ELF-1 (cell line): ENCODE measurements at regions not wholly inside any gene's neighbourhood (a gene's known extent, or its start where the extent isn't known, plus 50 kb on each side); places are given as distances from the start of the nearest gene placed in this dataset.

Experiments used
- DNase-seq: peaks from one replicate; pipeline ENCODE4 v3.0.0-alpha.2; 2016; ENCODE audit warnings: low read depth, low spot score

DNA sequence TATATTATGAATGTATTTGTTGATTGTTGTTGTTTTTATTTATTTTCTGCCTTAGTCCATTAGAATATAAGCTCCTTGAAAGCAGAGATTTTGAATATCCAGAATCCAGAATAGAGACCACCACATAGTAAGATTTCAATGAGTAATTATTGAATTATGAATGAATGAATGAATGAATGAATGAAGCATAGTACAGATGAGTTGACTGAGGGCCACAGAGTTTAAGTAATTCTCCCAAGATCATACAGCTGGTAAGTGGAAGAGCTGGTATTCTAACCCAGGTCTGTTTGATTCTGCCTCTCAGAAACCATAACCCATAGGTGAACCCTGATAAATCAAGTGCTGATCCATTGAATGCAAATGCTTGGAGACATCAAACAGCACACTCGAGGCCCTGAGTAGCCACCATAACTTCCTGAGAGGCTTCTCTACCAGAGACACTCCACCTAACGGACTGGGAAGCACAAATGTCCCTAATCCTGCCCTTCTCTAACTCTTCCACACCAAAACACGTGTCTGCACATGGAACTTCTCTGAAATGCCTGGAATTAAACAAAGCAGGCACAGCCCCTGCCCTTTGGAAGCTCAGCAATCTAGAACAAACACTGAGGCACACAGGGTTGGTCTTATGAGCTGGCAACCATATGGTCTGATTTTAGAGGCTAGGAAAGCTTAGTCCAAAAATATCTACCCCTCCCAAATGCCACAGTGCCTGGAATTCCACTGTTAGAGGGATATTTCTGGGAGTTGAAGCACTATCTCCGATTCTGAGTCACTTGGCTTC lies 190.1 kb downstream of the FOXO1 start:
- no peak for DNase-seq

DNA sequence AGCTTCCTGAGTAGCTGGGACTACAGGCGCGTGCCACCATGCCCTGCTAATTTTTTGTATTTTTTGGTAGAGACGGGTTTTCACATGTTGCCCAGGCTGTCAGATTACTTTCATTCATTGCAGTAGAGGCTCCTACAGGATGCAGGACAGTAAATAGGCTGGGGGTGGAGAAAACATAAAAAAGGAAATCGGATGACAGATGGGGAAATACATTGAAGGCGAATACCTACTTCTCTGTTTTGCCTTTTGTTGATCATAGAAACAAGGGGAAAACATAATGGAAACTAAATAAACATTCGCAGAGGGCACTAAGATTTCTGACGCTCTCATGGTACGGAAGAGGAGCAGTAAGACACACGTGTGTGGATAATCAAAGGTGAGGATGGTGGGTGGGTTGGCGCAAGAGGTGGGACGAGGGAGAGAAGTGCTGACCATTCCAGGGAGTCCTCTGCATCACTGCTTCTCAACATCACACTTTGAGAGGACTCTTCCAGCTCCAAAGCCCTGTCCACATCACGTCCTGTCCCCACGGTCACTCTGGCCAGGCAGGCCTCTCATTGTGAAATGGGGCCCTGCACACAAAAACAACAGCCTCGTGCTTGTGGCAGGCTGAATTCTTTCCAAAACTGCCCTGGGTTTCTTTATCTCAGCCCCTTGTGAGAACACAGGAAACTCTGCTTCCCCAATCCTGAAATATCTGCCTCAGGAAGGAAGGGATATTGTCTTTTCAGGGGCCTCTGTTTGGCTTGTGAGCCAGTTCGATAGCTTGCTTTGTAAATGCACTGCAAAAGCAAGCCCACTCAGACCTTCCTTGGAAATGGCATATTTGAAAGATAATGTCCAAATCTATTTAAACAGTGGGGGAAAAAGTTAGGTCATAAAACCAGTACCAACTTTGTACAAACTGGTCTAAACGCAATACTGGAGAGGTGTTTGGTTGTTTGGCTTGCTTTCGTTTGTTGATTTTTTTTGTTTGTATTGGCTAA lies 188.5 kb downstream of the FOXO1 start:
- no peak for DNase-seq

DNA sequence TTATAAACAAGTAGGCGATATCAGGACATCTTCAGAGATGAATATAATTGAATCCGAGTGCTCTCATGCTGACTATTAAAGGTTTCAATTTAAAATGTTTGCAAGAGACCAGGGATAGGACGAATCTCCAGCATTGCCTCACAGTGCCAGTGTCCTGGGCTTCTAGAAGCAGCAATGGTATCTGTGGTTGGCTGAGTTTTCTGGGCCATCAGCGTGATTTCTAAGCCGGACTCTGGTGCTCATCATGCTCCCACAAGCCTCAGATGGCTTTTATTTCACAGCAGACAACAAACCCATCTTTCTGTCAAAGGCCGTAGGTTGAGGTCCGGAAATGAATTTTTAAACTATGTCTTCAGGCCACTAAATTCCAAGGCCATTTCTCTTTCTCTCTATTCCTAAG lies 187.7 kb downstream of the FOXO1 start:
- no peak for DNase-seq

DNA sequence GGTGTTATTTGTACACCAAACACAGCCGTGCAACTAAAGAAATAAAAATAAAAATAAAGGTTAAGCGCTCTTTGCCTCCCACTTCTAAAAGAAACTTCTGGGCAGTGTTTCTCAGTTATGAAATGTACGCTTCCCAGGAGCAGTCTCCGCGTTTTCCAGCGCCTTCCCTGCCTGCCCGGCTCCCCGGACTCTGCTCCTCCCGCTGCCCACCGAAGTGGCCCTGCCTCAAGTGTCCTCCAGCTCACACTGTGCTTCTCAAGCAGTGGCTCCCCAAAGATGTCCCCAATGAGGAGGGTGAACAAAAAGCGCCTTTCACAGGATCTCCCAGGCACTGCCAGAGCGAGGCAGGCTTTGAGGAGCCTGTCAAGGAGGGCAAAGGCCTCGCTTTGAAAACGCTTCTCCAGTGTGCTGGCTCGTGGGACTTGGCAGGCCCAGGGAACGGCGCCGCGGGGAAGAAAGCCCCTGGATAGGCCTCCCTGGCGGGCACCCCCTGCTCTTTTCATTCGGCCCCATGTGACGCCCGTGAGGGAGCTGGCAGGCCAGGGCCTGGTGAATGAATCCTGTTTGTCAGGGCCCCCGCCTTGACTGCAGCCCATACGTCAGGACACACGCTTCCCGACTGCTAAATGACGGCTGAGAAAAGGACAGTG lies 187.1 kb downstream of the FOXO1 start:
- no peak for DNase-seq

DNA sequence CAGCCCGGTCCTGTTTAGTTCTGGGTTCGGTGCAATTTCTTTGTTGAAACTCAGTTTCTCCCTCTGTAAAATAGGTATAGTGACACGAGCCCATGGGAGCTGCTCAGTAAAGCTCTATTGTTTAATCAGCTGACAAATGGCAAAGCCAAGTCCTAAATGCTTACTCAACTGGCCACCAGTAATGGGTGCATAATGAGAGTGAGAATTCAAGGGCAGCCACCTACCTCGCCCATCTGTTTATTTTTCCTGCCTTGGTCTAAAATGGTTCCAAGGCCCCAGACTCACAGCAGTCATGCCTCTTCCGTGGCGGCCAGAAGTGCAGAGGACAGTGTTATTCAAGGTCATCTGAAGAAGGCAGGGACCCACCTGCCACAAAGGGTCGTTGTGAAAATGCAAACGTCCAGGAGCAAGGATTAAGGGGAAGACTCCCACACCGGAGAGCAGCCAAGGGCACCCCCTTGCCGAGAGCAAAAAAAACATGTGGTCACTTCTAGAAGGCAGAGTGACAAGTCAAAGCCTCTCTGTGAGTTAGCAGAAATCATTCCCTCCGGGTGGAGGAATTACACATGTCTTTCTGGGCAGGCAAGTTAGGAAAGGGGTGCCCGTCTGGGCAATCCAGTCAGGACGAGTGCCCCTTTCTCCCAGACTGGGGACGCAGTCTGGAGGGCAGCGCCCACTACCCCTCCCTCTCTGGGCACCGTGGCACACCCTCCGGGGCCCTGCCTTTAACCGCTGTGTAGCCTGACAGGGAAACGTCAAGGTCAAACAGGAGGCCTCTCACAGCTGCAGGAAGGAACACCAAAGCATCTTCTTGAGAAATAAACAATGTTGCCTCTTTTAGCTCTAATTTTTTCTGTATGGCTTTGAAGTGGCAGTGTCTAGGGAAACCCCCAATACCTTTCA lies 186.2 kb downstream of the FOXO1 start:
- DNase-seq = no peak

DNA sequence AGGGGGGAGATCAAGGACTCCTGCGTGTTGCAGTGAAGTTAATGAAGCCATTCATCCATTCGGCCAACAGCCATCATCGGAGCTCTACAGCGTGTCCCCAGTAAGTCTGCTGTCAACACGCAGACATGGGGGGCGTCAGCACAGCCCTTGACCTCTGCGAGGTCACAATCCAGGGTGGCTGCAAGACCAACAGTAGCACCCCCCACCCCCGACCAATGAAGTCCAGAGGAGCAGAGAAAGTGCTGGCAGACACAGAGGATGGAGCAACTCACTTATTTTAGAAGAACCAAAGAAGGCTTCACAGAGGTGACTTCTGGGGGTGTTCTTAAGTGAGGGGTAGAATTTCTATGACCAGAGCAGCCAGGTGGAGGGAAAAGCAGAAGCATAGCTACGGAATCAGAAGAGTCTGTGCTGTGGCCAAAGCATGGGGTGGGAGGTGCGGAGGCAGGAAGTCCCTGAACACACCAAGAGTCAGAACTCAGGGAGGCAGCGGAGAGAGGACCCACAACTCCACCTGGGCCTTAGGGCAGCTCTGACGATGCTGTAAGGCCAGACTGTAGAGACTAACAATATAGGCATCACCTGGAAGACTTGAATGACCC lies 185.4 kb downstream of the FOXO1 start:
- DNase-seq = no peak

DNA sequence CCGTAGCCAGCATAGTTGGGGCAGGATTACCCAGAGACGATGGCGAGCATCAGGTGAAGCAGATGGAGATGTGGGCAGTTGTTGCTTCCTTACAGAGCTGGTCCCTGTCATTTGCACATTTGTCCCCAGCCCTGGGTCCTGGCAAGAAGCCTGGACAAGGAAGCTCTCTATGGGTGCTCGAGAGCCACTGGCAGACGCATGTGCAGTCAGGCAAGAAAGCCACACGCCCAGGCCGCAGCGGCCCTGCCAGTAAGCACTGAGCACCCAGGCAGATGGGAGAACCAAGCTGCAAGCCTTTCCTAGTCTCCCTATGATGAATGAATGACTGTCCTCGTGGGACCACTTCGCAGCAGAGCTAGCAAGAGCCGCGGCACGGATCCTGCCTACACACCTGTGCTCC lies 182.8 kb downstream of the FOXO1 start:
- DNase-seq = no peak

DNA sequence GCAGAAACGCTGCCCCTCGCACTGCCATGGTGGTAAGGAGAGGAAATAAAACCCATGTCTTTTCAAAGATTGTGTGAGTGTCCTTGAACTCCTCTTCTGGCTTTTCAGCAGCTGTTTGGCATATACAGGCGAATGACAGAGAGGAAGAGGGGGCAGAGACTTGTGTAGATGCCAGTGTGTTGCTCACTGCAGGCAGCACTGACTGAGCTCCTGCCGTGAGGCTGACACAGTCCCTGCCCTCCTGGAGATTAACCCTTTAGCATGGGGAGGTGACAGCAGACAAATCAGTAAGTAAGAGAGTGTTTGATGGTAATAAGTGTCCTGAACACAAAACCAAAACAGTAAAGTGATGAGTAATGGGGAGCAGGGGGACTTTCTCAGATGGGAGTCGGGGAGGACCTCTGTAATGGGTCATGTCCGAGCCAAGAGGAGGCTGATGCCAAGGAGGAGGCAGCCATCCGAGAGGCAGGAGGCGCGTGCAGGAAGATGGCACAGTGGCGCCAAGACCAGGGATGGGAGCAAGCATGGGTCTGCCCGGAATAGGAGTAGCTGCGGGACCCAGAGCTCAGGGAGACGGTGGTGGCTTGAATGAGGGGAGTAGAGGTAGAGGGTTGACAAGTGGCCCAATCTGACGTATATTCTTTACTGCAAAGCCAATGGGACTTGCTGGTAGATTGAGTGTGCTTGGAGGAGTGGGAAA lies 182.2 kb downstream of the FOXO1 start:
- DNase-seq = no peak

DNA sequence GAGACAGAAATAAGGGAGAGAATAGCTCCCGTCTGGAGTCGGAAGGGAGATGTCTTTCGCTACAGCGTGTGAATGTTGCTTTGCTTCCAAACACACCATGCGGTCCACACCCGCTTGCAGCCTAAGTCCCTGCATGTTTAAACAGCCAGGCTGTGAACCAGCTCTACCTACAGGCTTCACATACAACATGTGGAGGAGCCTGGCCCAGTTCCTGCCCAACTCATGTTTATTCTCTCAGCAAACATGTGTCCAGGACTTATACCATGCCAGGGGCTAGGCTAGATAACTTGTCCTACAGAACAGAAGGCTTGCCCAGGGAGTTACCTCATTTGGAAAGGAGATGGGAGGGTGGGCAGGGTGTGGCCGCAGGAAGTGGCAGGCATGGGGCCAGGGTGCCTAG lies 181.5 kb downstream of the FOXO1 start:
- DNase-seq = no peak

DNA sequence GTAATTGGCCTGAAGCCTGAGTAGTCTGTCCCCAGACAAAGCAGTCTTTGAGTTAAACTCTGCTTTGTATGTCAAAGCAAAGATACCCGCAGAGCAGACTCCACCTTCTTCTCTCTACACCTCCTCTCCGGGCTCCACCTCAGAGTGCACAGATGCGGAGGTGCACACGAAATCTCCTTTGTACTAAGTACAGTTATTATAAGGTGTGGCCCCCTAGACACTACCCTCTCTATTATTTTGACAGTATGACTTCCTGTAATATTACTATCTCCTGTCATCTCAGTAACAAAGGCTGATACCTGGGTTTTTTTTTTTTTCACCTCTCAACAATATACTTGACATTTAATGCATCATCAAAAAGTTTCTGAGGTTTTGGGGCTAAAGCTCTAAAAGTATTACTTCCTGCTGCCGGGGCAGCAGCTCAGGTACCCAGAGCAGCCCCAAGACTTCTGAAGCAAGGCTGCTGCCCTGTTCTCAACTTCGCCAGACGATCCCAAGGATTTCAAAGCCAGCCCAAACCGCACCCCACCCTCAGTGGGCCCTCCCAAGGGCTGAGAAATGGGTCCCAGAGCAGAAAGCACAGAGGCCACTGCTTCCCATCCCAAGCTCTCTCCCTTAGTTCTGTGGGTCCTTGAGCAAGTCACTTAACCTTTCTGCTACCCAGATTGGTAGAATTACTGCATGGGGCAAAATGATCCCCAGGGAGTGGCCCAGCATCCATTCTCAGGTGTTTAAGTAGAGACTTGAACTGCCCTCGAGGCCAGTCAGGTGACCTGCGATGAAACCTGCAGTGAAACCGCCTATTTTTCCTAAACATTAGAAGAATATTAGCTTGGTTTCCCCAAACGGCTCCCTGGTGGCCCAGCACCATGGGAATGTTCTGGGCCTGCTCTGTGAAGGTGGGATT lies 180.6 kb downstream of the FOXO1 start:
- DNase-seq = no peak

DNA sequence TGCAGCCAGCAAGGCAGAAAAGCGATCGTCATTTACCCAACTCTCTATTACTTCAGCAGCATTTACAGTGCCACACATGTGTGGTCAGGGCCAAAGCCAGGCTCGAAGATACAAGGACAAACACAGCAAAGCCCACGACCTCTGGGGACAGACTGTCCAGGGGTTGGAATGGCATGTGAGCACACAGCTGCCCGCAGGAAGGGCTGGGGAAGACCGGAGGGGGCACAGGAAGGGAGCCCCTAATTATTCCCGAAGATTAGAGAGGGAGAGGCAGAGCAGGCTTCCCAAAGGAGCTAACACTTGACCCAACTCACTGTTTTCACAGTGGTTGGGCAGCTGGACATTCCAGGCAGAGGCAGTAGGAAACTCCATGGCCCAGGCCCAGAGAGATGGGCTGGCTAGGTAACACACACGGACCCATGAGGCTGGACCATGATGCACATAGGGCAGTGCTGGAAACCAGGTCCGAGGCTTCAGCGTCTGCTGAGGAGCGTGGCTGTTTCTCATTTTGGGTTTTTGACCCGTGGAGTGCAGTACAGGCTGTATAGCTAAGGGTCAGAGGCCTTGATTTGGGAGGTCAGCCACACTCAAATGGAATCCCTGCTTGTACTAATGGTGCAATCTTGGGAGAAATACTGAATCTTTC lies 179.8 kb downstream of the FOXO1 start:
- no peak for DNase-seq

DNA sequence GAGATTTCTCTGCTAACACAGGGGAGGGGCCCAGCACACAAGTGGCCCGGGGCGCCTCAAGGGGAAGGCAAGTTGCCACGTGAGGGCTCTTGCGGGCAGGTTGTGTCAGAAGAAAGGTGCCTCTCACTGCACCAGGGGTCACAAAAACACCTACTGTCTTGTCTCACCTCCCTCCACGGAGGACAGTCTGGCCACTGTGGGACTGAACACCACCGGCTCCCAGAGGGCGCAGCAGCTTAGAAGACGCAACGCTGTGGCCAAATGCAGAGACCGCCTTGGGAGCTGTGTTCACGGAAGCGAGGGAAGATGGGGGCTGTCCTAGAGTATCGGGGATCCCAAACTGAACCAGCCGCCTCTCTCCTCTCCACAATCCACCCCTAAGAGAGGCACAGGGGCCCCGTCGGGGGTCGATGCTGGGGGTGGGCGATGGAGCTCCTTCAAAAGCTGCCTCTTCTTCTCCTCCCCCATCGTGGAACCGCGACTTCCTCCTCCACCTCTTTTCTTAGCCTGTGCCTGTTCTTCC lies 177.5 kb downstream of the FOXO1 start:
- DNase-seq = no peak

DNA sequence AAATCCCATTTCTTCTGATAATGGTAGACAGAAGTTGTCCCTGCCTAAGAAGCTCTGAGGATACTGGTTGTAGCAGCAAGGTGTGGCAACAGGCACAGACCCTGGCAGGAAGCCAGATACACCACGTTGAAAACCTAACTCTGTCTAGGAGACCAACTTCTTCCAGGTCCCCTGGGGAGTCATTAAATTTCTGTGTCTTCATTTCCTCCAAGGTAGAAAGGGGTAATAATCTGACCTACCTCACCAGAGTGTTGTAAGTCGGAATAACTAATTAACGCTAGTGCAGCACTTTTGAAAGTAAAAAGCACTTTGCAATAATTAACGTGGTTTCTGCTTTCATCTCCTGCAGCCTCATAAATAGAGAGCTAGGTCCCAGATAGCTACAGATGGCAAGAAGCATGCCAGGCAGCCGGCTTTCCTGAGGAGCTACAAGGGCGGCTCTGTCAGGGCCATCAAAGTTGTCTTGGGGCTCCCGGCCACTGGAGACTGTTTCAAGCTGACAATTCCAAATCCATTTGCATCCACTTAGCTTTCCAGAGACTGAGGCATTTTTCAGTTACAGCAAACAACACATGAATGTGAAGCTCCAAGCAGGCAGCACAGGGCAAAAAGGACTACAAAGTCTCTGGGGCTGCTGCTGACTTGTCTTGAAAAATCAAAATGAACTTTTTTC lies 176.2 kb downstream of the FOXO1 start:
- DNase-seq = no peak

DNA sequence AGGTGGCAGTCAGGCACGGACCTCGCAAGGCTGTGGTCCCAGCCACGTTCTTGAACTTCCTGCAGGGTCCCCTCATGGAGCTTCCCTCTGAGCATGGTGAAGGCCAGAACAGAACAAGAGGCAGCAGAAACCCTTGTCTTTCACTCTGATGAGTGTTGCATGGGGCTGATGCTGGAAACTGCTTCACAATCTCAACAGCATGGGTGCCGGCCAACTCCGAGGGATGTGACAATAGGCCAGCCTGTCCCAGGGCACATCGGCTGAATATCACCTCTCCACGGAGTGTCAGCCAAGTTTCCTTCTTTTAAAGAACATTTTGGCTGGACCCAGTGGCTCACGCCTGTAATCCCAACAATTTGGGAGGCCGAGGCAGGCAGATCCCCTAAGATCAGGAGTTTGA lies 173.9 kb downstream of the FOXO1 start:
- no peak for DNase-seq

DNA sequence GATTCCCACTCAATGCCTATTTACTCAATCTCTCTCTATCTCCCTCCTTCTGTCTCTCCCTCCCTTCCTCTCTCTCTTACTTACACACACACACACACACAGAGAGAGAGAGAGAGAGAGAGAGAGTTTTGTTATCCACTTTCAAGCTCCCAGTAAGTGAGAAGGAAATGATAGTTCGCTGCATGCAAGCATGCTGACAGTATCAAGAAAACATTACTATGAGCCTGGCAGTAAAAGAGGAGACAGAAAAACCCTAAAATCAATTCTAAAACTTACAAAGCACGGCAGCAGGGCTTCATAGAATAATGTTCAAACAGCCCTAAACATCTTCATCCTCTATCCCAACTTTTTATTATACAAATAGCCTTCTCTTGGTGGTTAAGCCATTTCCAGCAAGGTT lies 171.9 kb downstream of the FOXO1 start:
- DNase-seq = no peak

DNA sequence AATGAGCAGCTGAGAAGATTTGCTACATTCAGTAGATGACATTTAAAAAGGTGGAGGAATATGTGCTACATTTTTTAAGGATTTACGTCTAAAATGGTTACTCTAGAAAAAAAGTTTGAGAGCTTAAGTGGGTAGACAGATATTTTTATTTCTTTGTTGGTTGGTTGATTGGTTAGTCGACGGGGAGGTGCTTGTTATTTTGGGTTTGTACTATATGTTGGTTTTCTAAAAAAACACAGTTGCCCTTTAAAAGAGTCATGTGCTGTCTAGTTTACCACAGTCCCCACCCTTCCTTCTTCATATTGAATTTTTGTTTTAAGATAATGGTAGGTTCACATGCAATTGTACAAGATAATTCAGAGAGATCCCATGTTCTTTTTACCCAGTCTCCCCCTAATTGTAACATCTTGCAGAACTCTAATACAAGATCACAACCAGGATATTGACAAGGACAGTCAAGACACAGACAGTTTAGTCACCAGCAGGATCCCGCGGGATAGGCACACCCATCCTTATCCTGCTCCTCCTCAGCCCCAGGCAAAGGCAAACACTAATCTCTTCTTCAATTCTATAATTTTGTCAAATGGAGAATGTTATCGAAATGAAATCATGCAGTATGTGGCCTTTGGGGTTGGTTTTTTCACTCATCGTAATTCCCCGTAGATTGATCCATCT lies 171.4 kb downstream of the FOXO1 start:
- no peak for DNase-seq

DNA sequence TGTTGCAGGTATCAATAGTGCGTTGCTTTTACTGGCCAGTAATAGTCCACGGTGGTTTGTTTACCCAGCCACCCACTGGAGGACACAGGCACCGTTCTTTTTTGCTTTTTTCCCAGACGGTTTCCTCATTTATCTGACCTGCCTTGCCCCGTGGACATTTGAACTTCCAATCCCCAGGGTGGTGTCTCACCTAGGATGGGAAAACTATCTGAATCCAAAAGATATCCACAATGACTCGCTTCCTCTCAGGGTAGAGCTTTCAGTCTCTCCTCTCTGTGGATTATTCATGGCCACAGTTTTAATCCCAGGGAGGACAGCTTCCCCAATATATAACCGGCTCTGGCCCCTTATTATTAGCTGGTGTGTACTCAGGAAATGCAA lies 170.8 kb downstream of the FOXO1 start:
- no peak for DNase-seq
